ENCODE measurements at regions not wholly inside any gene's neighbourhood (a gene's known extent, or its start where the extent isn't known, plus 50 kb on each side); places are given as distances from the start of the nearest gene placed in this dataset.

DNA sequence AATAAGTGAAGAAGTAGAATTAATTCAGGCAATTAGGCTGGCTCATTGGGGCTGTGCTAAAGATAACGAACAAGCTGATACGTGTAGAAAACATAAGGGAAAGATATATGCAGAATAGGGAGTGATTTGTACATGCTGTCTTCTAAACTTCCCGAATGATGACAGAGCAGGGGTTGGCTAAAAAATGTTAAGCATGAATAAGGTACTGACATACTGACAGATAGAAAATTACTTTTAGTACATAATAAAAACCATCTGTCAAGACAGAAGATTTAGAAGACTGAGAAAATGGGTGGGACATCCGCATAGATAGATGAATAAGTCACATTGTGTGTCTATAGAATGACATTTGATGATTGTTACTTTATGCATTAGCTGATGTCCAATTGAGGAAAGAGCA is 158.8 kb upstream of the ZNF804B start:
- no peak overlapping the region for H2AK5ac ChIP-seq (ENCODE audit: low read depth, low read length)
- H3K36me3 ChIP-seq (ENCODE audit: control insufficient read depth in 2 of 4, insufficient read depth in 4 of 4, low read length in 3 of 4) = no peaks in the 10 kb centered on the region
- H3K4me3 ChIP-seq (ENCODE audit: extremely low read depth in 1 of 4, insufficient read depth in 2 of 4, low read depth in 3 of 4, low read length in 4 of 4) = no peak overlapping the region
- no peak overlapping the region for H4K91ac ChIP-seq (replicated peaks; ENCODE audit: insufficient read length, low read length)
- no peak overlapping the region for H3K9ac ChIP-seq (replicated peaks in 1 of 4; ENCODE audit: extremely low read depth in 1 of 4, low read depth in 3 of 4, low read length in 3 of 4)
- H2AFZ ChIP-seq (ENCODE audit: low read length) = no peak overlapping the region
- no peak for TF ChIP-seq YY1 (IDR thresholded peaks at IDR 0.05; ENCODE audit: low read depth, low read length)
- no peak for TF ChIP-seq RNF2 (IDR thresholded peaks at IDR 0.05; ENCODE audit: borderline replicate concordance, low read depth, low read length, missing control alignments, poor library complexity, severe bottlenecking)
- TF ChIP-seq RBBP5 (IDR thresholded peaks at IDR 0.05; ENCODE audit: borderline replicate concordance, low read depth, low read length) = no peak
- TF ChIP-seq TCF12 (IDR thresholded peaks at IDR 0.05; ENCODE audit: low read depth, low read length) = no peak
- TF ChIP-seq EGR1 (IDR thresholded peaks at IDR 0.05; ENCODE audit: borderline replicate concordance, low read depth, low read length) = no peak
- TF ChIP-seq POLR2AphosphoS5 (IDR thresholded peaks at IDR 0.05; ENCODE audit: low read depth, low read length) = no peak
- no peak overlapping the region for H4K8ac ChIP-seq (ENCODE audit: extremely low read depth, insufficient read depth, low read length)
- H3K18ac ChIP-seq (ENCODE audit: extremely low read depth, low read length) = no peak overlapping the region
- H2BK5ac ChIP-seq (ENCODE audit: low read depth, low read length) = no peak overlapping the region
- no peaks in the 10 kb centered on the region for H3K79me1 ChIP-seq (ENCODE audit: low read depth, low read length)
- H3K9me3 ChIP-seq (ENCODE audit: insufficient read depth in 2 of 2, low read depth in 1 of 2, low read length in 1 of 2) = no peaks in the 10 kb centered on the region
- H3K14ac ChIP-seq (ENCODE audit: insufficient read length) = no peak overlapping the region
- no peak overlapping the region for H2BK120ac ChIP-seq (replicated peaks; ENCODE audit: low read depth, low read length)
- 89% methylated on average over 4 of the region's 4 CpGs; no CpG with 5 or more reads in 1 of the 2 experiments for WGBS, 2 experiments (ENCODE audit: extremely low coverage in 1 of 2, insufficient coverage in 1 of 2, insufficient read length in 1 of 2, insufficient replicate concordance in 2 of 2, low coverage in 1 of 2, low lambda C conversion rate in 2 of 2, missing lambda C conversion rate in 1 of 2)
- no peaks in the 10 kb centered on the region for H3K79me2 ChIP-seq (ENCODE audit: control insufficient read depth in 1 of 2, insufficient read depth in 2 of 2, low read length in 2 of 2)
- H4K5ac ChIP-seq (ENCODE audit: insufficient read length, low read depth, low read length) = no peak overlapping the region
- H3K27ac ChIP-seq (ENCODE audit: low read depth, low read length) = no peak overlapping the region
- no peak overlapping the region for H2BK15ac ChIP-seq (ENCODE audit: low read length)
- FAIRE-seq = no peak
- POLR2A ChIA-PET (ENCODE audit: partially characterized antibody) = no interaction called here
- CTCF ChIA-PET (ENCODE audit: partially characterized antibody) = interaction anchor here (0.6 to 1.3 kb wide), 3 partner anchors 54 to 396 kb away, joined by 3 read pairs; no protein-coding TSS in a partner anchor
- no peak overlapping the region for H2BK12ac ChIP-seq (ENCODE audit: low read depth, low read length)
- no peaks in the 10 kb centered on the region; the same call in 1 of the 2 replicates for H3K23me2 ChIP-seq (ENCODE audit: low read depth, low read length)
- no peak overlapping the region for H3K23ac ChIP-seq (ENCODE audit: insufficient read length)
- H3K4ac ChIP-seq (replicated peaks; ENCODE audit: insufficient read length, low read depth, low read length) = no peak overlapping the region
- no peak overlapping the region for H3K4me2 ChIP-seq (ENCODE audit: insufficient read depth in 1 of 2, low read depth in 2 of 2, low read length in 2 of 2)
- no peaks in the 10 kb centered on the region for H3K27me3 ChIP-seq (replicated peaks in 1 of 4; ENCODE audit: control insufficient read depth in 3 of 4, extremely low read depth in 1 of 4, insufficient read depth in 3 of 4, low read length in 3 of 4)
- DNase-seq (ENCODE audit: low read depth in 1 of 2, low spot score in 2 of 2) = no peak
- no peak overlapping the region for H3K56ac ChIP-seq (replicated peaks; ENCODE audit: insufficient read length, low read depth, low read length)
- H4K20me1 ChIP-seq (replicated peaks in 1 of 2; ENCODE audit: control insufficient read depth in 1 of 2, insufficient read depth in 2 of 2, low read length in 2 of 2) = no peaks in the 10 kb centered on the region
- H3K4me1 ChIP-seq (replicated peaks in 1 of 4; ENCODE audit: control insufficient read depth in 3 of 4, insufficient read depth in 4 of 4, low read length in 3 of 4) = peaks cover 0 to 5% (median 0%) of the 10 kb centered on the region in 4 experiments; a peak in 2 of 7 replicates
- H2BK20ac ChIP-seq (ENCODE audit: low read length) = no peak overlapping the region
